Coronary artery (tissue), 2 donors: ENCODE measurements at regions not wholly inside any gene's neighbourhood (a gene's known extent, or its start where the extent isn't known, plus 50 kb on each side); places are given as distances from the start of the nearest gene placed in this dataset.
A peak's percentile ranks its signal among the peaks of the same experiment; 100 is the strongest.

Experiments
- DNase-seq: peaks from one replicate; pipeline ENCODE4 v3.0.0-alpha.2; 2017; ENCODE audit warnings: low spot score
- H3K27ac ChIP-seq, 2 donors: fragments of 200-600 bp; sonication (generic); one replicate each; pipeline ENCODE4 v1.5.1; 2016 to 2019
- H3K4me3 ChIP-seq: fragments of 200-600 bp; sonication (generic); 2 replicates; pipeline ENCODE4 v1.5.1; 2016; ENCODE audit warnings: mild to moderate bottlenecking, moderate library complexity
- TF ChIP-seq, protein P1 (sequence below): fragments of 200-600 bp; sonication (generic); IDR thresholded peaks from one replicate; pipeline ENCODE4 v1.5.1; 2019; ENCODE audit warnings: antibody characterized with exemption

DNA sequence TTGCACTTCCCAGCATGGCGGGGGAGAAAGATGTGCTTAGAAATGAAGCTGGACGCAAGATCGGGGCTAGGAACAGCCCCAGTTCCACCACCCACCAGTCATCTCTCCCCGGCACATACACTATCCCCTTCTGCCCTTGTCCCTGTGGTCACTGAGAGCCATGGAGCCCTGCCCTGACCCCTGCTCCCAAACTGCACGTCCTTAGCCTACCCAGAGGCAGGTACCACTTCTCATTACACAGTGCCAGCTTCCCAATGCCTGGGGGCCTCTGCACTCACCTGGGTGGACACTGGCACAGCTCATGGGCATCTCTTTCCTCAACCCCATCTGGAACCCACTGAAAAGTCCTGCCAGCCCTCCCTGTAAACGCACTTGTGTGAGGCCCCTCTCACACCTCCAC lies 139.3 kb upstream of the PRR20G start:
- TF ChIP-seq, protein P1, sequence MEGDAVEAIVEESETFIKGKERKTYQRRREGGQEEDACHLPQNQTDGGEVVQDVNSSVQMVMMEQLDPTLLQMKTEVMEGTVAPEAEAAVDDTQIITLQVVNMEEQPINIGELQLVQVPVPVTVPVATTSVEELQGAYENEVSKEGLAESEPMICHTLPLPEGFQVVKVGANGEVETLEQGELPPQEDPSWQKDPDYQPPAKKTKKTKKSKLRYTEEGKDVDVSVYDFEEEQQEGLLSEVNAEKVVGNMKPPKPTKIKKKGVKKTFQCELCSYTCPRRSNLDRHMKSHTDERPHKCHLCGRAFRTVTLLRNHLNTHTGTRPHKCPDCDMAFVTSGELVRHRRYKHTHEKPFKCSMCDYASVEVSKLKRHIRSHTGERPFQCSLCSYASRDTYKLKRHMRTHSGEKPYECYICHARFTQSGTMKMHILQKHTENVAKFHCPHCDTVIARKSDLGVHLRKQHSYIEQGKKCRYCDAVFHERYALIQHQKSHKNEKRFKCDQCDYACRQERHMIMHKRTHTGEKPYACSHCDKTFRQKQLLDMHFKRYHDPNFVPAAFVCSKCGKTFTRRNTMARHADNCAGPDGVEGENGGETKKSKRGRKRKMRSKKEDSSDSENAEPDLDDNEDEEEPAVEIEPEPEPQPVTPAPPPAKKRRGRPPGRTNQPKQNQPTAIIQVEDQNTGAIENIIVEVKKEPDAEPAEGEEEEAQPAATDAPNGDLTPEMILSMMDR, result no peak
- Histone ChIP-seq H3K4me3 (no peak overlapping the region), H3K27ac (no peak overlapping the region)
- DNase-seq, result peak; percentile 36

DNA sequence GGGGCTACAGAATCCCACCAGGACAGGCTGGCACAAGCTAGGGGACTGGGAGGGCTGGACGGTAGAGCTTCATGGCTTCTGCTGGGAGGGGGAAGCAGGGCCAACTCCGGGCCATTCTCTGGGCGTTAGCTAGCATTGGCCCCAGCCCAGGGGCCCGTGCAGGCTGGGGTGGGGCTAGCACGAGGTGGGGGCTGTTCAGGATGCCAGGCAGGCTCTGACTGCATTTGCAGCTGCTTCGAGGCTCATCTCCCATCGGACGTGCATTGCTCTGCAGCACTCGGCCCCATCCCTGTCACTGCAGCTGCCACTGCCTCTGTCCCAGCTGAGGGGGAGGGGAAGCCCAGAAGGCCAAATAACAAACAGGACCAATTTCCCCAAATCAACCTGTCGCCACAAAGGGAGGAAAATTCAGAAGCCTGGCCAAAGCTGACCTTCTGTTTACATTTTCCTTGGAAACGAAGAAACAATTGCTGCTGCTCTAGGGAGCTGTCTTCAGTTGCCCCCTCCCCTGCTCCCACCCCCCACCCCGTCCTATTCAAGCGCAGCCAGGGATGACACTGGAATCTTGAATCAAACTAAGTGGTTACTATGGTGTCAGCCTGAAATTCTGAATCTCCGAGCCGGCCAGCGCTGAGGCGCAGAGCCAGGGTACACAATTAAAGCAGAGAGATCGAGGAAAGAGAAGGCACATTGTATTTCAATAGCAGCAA lies 138.8 kb upstream of the PRR20G start:
- peak; percentile 65 for DNase-seq
- Histone ChIP-seq H3K27ac (no peak overlapping the region), H3K4me3 (no peak overlapping the region)
- TF ChIP-seq, protein P1, result no peak

DNA sequence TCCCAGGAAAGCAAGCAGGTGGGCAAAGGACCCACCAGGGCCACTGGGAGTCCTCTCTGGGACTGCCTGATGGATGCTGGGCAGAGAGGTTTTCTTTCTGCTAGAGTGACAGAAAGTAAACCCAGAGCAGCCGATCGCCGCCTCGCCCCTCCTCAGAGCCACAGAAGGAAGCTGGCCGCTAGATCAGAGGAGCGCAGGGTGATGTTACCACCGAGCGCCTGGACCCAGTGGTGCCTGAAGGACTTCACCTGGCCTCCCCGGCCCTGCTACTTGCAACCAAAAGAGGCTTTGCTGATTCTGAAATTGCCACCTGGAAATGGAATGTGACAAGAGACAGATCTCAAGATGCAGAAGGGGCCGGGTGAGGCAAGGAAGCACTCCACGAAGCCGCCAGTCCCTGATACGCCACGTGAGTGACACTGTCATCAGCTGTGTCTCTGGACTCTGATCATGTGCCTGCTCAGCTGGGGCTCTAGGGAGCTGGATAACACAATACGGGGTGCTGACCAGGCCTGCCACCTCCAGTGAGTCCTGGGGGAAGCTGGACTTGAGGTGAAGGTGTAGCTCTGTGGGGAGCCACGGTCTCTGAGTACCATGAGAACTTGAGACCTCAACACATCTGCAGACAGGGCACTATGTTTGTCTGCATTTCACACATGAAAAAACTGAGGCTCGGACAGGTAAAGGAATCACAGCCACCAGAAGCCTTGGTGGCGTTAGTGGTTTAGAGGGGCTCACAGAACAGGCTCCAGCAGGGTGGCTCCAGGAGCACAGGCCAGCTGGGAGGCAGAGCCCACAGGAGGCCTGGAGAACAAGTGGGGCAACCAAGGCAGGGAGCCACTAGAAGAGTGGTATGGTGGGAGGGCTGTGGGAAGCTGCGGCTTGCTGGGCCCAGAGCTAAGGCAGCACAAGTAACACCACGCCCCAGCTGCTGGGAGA lies 137.9 kb upstream of the PRR20G start:
- Histone ChIP-seq H3K27ac (no peak overlapping the region), H3K4me3 (no peak overlapping the region)
- TF ChIP-seq, protein P1, result no peak
- DNase-seq, result peak; percentile 59

DNA sequence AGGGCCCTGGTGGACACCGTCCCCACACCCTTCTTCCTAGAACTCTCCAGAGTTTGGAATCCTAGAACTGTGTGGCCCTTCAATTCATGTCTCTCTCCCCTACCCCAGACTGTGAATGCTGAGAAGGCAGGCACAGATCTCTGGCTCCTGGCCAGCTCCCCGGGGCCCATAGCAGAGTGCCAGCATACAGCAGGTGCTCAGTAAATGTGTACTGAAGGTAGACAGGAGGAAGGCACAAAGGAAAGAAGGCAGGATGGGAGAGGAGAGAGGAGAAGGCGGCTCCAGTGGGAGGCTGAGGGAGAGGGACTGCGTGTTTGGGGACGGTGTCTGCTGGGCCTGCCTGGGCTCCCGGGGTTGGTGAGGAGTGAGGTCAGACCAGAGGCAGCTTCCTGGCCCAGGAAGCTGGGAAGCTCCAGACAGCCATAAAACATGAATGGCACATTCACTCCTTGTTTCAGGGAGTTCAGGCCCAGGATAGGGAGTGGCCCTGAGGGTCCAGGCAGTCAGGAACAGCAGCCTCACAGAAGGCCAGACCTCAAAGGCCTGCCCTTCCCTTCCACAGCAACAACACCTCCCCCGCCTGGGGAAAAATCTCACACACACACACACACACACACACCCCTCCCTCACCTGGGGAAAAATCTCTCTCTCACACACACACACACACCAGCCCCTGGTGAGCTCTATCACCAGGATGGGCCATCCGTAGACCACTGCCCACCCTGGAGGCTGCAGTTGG lies 137.1 kb upstream of the PRR20G start:
- DNase-seq, result no peak
- H3K4me3 ChIP-seq, result no peak overlapping the region
- no peak overlapping the region for H3K27ac ChIP-seq
- TF ChIP-seq, protein P1, result no peak

DNA sequence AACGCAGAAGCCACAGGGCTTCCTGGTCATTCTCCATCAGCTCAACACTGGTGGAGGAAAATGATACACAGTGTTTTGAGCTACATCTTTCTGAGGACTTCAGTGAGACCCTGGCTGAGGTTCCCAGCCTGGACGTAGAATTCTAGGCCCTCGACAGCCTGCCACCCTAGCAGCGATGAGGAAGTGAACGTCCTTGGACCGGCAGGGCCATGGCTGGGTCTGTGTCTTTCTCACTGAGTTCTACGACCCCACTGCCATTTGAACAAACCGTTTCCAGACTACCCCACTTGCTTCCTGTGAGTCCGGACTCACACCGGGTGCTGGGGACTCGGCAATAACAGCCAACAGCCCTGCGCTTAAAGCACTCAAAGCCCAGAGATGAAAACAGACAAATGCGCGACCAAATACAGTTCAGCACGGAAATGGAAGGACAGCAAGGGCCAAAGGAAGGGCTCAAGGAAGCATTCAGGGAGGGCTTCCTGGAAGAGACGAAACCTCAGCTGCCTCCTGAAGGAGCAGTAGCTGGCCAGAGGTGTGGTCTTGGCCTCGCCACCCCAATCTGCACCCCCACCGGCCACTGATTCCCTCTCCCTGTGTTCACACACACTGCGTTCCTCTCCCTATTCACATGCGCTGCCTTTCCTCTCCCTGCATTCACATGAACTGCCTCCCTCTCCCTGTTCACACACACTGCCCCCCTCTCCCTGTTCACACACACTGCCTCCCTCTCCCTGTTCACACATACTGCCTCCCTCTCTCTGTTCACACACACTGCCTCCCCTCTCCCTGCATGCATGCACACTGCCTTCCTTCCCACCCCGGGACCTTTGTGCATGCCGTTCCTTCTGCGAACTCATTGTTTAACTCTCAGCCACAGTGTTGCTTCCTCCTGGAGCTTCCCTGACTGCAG lies 136.3 kb upstream of the PRR20G start:
- DNase-seq, result no peak
- TF ChIP-seq, protein P1, result no peak
- Histone ChIP-seq H3K4me3 (no peak overlapping the region), H3K27ac (no peak overlapping the region)
